H4 (cell line): ENCODE measurements at regions not wholly inside any gene's neighbourhood (a gene's known extent, or its start where the extent isn't known, plus 50 kb on each side); places are given as distances from the start of the nearest gene placed in this dataset.
"Not testable (repeated sequence)": the region's sequence is repeated elsewhere in the genome, so short reads cannot be mapped to it uniquely, and the experiment has no call there.

Source experiments
- DNase-seq: peaks from one replicate; pipeline ENCODE4 v3.0.0-alpha.2; 2015; ENCODE audit warnings: low spot score

- no peak for DNase-seq
These were observed 1599.7 kb downstream of the MRPL39 start for GRCh38 chr21:24007592-24007991.

DNA sequence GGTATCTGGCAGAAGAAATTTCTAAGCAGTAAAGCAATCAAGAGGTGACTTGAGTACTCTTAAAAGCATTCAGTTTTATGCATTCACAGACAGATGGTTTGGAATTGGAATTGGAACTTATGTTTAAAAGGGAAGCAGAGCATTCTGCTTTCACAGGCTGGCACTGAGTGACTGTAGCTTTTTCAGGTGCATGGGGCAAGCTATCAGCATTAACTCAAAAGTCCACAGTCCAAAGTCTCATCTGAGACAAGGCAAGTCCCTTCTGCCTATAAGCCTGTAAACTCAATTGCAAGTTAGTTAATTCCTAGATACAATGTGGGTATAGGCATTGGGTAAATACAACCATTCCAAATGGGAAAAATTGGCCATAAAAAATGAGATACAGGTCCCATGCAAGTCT, 1620.3 kb downstream of the MRPL39 start:
- DNase-seq, result no peak

DNA sequence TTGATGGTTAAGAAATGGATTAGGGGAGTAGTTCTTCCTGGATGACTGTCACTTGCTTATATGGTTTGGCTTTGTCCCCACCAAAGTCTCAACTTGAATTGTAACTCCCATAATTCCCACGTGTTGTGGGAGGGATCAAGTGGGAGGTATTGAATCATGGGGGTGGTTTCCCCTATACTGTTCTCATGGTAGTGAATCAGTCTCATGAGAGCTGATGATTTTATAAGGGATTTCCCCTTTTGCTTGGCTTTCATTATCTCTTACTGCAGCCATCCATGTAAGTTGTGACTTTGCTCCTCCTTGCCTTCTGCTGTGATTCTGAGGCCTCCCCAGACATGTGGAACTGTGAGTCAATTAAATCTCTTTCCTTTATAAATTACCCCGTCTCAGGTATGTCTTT, 1621.1 kb downstream of the MRPL39 start:
- DNase-seq, result no peak

GRCh38 chr21:23982546-23982945, 1624.7 kb downstream of the MRPL39 start:
- no peak for DNase-seq

DNA sequence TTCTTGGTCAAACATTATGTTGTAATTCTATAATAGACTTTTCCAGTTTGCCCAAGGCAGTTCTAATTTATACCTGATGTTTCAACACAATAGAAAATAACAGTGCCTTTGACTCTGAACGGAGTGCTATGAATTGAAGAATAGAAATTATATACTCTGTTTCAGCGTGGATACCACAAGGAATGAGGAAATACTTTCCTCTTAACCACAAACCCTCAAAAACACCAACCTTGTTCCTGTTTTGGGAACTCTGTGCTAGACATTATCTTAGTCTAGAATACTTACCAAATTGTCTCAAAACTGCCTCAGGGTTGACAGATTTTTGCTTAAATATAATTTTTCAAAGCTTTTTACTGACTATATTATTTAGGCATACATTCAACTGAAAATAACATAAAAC, 1629.3 kb downstream of the MRPL39 start:
- peak; percentile 39 for DNase-seq

- peak; percentile 84 for DNase-seq
These were observed 1638.3 kb downstream of the MRPL39 start for GRCh38 chr21:23968722-23969647.

- no peak for DNase-seq
These were observed 1639.3 kb downstream of the MRPL39 start for GRCh38 chr21:23968008-23968407.

- DNase-seq, result peak; percentile 28
These were observed 1643.8 kb downstream of the MRPL39 start for GRCh38 chr21:23963454-23963853.

GRCh38 chr21:23960769-23961168, 1646.5 kb downstream of the MRPL39 start:
- peak; percentile 38 for DNase-seq

GRCh38 chr21:23955135-23955843, 1652.0 kb downstream of the MRPL39 start:
- no peak for DNase-seq

- DNase-seq, result no peak
These were observed 1655.0 kb downstream of the MRPL39 start for GRCh38 chr21:23952269-23952668.

GRCh38 chr21:23951251-23951650, 1656.0 kb downstream of the MRPL39 start:
- DNase-seq, result no peak

DNA sequence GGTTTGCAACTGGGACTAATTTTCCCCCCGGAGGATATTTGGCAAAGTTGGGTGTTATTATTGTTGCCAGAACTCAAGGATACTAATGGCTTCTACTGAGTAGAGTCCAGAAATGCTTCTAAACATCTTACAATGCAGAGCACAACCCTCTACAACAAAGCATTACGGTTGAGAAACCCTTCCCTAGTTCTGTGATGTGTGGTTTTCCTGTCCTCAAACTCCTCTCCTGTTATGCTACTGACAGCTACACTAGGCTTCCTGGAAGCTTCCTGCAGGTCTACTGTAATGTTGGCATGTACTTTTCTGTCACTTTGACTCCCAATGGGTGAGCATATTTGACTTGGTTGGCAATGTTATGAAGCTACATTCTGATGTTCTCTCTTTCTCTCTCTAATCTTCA, 1656.9 kb downstream of the MRPL39 start:
- DNase-seq, result no peak

DNA sequence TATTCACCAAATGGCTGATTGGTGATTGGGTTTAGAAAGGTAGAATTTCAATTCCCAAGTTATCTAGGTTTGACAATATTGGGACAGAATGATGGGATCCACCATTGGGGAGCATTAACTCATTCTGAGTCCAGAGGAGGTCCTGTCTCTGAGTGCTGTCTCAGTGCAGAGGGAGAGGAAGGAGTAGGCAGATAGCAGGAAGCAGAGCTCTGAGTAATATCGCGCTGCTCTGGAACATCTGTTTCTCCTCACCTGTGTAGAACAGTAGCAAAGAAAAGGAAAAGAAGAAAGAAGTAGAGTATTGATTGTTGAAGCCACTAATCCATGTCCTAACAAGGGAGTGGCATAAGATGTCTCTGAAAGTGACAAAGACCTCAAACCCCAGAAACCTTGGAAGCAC, 1657.8 kb downstream of the MRPL39 start:
- DNase-seq, result no peak

GRCh38 chr21:23939369-23940065, 1667.8 kb downstream of the MRPL39 start:
- no peak for DNase-seq

GRCh38 chr21:23936991-23937390, 1670.3 kb downstream of the MRPL39 start:
- DNase-seq, result no peak

DNA sequence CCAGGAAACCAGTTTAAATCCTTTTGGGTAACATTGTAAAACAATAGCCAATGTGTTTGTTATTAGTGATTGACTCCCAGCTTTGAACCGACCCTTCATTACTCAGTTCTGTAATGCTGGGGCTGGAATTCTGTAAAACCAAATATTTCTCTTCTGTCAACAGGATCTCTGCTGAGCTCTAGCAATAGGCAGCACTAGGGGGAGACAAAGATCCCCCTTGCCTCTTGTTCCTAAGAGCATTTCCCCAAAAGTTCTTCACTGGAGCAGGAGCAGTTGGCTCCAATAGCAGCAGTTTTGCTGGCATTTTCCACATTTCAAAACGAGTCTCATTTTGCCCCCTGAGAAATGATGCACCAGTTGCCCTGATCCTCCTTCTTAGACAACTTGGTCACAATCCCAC, 1671.1 kb downstream of the MRPL39 start:
- peak; percentile 39 for DNase-seq

GRCh38 chr21:23930565-23930964, 1676.7 kb downstream of the MRPL39 start:
- no peak for DNase-seq

DNA sequence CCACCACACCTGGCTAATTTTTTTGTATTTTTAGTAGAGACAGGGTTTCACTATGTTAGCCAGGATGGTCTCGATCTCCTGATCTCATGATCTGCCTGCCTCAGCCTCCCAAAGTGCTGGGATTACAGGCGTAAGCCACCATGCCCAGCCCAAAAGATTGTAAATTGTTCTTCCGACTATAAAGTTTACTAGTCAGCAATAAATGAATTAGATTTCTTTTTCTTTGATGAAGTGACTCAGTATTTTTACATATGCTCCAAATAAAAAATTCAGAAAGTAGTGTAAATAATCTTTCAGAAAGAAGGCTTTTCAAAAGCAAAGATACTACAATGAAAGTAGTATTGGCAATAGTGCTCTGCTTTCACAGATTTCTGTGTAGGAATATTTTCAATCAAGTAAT, 1680.9 kb downstream of the MRPL39 start:
- DNase-seq, result not testable (repeated sequence)

DNA sequence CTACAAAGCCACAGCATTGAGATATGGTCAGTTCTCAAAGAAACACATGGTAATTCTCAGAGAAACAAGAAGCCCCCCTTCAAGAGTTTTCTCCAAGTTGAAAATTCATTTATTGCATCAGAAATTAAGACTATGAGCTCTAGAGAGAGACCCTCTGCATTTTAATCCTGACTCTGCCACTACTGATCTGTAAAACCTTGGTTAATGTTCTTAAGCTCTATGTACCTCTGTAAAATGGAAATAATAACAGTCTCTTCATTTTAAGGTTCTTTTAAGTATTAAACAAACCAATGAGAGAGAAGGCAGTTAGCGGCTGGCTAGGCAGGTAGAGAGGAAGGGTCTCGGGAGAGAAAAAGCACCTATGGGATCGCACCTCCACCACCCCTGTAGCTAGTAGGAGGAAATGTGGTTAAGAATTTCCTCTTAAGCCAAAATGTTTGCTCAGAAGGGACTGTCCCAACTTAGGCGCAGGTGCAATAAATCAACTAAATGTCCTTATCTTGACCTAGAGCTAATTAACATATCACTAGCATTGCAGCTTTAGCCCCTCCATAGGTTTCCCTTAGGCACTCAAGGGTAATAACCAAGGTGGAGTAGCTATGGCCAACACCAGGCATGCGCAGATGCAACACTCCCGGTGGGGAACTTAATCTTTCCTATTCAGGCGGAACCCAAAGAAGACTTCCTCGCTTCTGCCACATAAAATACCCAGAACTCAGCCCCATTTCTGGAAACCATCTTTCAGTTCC, 1685.4 kb downstream of the MRPL39 start:
- DNase-seq, result no peak

GRCh38 chr21:23900727-23901126, 1706.6 kb downstream of the MRPL39 start:
- no peak for DNase-seq

GRCh38 chr21:23899561-23899960, 1707.7 kb downstream of the MRPL39 start:
- no peak for DNase-seq
